Neural progenitor cell (in vitro differentiated cells): ENCODE measurements at regions not wholly inside any gene's neighbourhood (a gene's known extent, or its start where the extent isn't known, plus 50 kb on each side); places are given as distances from the start of the nearest gene placed in this dataset.

ENCODE experiments used
- DNase-seq: peaks from one replicate; pipeline ENCODE4 v3.0.0-alpha.2; 2016; ENCODE audit warnings: low spot score
- H2AFZ ChIP-seq: fragments of 200-600 bp; sonication (generic); replicated peaks from 2 replicates; pipeline ENCODE4 v1.6.1; 2016; ENCODE audit warnings: antibody characterized with exemption
- H3F3A ChIP-seq: fragments of 200-600 bp; sonication (generic); 2 replicates; pipeline ENCODE4 v1.6.1; 2016; ENCODE audit warnings: antibody characterized with exemption, low read depth
- H3K27ac ChIP-seq: fragments of 200-600 bp; sonication (generic); 2 replicates; pipeline ENCODE4 v1.5.1; 2016; ENCODE audit warnings: mild to moderate bottlenecking
- H3K27me3 ChIP-seq: fragments of 200-600 bp; sonication (generic); 2 replicates; pipeline ENCODE4 v1.6.1; 2016; ENCODE audit warnings: mild to moderate bottlenecking, moderate library complexity
- H3K36me3 ChIP-seq: fragments of 200-600 bp; sonication (generic); 2 replicates; pipeline ENCODE4 v1.5.1; 2016
- H3K4me1 ChIP-seq: fragments of 200-600 bp; sonication (generic); 2 replicates; pipeline ENCODE4 v1.6.1; 2016; ENCODE audit warnings: mixed run types
- H3K4me2 ChIP-seq: fragments of 200-600 bp; sonication (generic); 2 replicates; pipeline ENCODE4 v1.6.1; 2016
- H3K4me3 ChIP-seq: fragments of 200-600 bp; sonication (generic); 2 replicates; pipeline ENCODE4 v1.5.1; 2016
- H3K79me2 ChIP-seq: fragments of 200-600 bp; sonication (generic); 2 replicates; pipeline ENCODE4 v1.6.1; 2016; ENCODE audit warnings: low read depth
- H3K9ac ChIP-seq: fragments of 200-600 bp; sonication (generic); 2 replicates; pipeline ENCODE4 v1.6.1; 2016
- H3K9me3 ChIP-seq: fragments of 200-600 bp; sonication (generic); 2 replicates; pipeline ENCODE4 v1.5.1; 2016; ENCODE audit warnings: low read depth
- H4K20me1 ChIP-seq: fragments of 200-600 bp; sonication (generic); 2 replicates; pipeline ENCODE4 v1.6.1; 2016; ENCODE audit warnings: low read depth
- H3K27ac Mint-ChIP-seq: 3 replicates; pipeline ENCODE4 v1.8.0; 2021; ENCODE audit warnings: mixed read lengths
- H3K27me3 Mint-ChIP-seq: 2 replicates; pipeline ENCODE4 v1.8.0; 2022; ENCODE audit warnings: low read depth, mild to moderate bottlenecking, inconsistent platforms, moderate library complexity, mixed read lengths; ENCODE audit not compliant: insufficient read depth
- H3K36me3 Mint-ChIP-seq: 3 replicates; pipeline ENCODE4 v1.8.0; 2021; ENCODE audit warnings: mixed read lengths
- H3K4me1 Mint-ChIP-seq: 3 replicates; pipeline ENCODE4 v1.8.0; 2021; ENCODE audit warnings: mixed read lengths
- H3K4me3 Mint-ChIP-seq: 3 replicates; pipeline ENCODE4 v1.8.0; 2021; ENCODE audit warnings: mild to moderate bottlenecking, moderate library complexity, mixed read lengths
- H3K9me3 Mint-ChIP-seq: 3 replicates; pipeline ENCODE4 v1.8.0; 2020; ENCODE audit warnings: mixed read lengths
- EZH2 ChIP-seq: fragments of 200-600 bp; sonication (generic); IDR thresholded peaks from 2 replicates; pipeline ENCODE4 v1.6.1; 2017; ENCODE audit warnings: antibody characterized with exemption, mild to moderate bottlenecking, moderate library complexity
- EZH2phosphoT487 ChIP-seq: fragments of 200-600 bp; sonication (generic); IDR thresholded peaks from 2 replicates; pipeline ENCODE4 v1.6.1; 2017; ENCODE audit warnings: antibody characterized with exemption
- TF ChIP-seq, protein P1 (sequence below): fragments of 200-600 bp; sonication (generic); IDR thresholded peaks from 2 replicates; pipeline ENCODE4 v1.5.1; 2017; ENCODE audit warnings: antibody characterized with exemption, mild to moderate bottlenecking

DNA sequence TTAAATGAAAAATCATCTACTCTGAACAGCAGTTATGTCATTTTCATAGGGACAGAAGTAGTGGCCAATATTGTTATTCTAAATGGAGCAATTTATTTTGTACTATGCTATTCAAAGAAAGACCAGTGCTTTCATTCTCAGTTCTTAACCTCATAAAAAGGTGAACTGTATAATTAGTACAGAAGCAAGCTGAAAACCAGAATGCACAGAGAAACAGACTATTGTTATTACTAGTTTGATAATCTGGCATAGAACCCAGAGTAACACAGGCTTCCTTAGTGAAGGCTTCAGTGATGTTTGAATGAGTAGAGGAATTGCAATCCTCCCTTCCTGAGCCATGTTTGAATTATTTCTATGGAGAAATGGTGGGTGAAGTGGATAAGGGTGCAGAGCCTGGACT, 131.6 kb upstream of the LRRC7 start:
- H3K36me3 ChIP-seq: no peaks in the 10 kb centered on the region
- no peak overlapping the region for H3K4me2 ChIP-seq
- no peak for TF ChIP-seq EZH2
- TF ChIP-seq EZH2phosphoT487: no peak
- TF ChIP-seq, protein P1, sequence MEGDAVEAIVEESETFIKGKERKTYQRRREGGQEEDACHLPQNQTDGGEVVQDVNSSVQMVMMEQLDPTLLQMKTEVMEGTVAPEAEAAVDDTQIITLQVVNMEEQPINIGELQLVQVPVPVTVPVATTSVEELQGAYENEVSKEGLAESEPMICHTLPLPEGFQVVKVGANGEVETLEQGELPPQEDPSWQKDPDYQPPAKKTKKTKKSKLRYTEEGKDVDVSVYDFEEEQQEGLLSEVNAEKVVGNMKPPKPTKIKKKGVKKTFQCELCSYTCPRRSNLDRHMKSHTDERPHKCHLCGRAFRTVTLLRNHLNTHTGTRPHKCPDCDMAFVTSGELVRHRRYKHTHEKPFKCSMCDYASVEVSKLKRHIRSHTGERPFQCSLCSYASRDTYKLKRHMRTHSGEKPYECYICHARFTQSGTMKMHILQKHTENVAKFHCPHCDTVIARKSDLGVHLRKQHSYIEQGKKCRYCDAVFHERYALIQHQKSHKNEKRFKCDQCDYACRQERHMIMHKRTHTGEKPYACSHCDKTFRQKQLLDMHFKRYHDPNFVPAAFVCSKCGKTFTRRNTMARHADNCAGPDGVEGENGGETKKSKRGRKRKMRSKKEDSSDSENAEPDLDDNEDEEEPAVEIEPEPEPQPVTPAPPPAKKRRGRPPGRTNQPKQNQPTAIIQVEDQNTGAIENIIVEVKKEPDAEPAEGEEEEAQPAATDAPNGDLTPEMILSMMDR: no peak
- H3K36me3 Mint-ChIP-seq: no peaks in the 10 kb centered on the region
- no peak overlapping the region for H3K27ac Mint-ChIP-seq
- H3K79me2 ChIP-seq: no peaks in the 10 kb centered on the region
- no peak overlapping the region for H3K27ac ChIP-seq
- H3K27me3 ChIP-seq: no peaks in the 10 kb centered on the region
- no peak overlapping the region for H3K9ac ChIP-seq
- no peaks in the 10 kb centered on the region for H3K9me3 ChIP-seq
- H3K4me1 Mint-ChIP-seq: no peaks in the 10 kb centered on the region
- no peaks in the 10 kb centered on the region for H3K27me3 Mint-ChIP-seq
- no peak overlapping the region for H3K4me3 ChIP-seq
- no peak overlapping the region for H2AFZ ChIP-seq
- no peaks in the 10 kb centered on the region for H3K9me3 Mint-ChIP-seq
- no peak for DNase-seq
- no peaks in the 10 kb centered on the region for H3F3A ChIP-seq
- no peaks in the 10 kb centered on the region for H3K4me1 ChIP-seq
- no peaks in the 10 kb centered on the region for H4K20me1 ChIP-seq
- no peak overlapping the region for H3K4me3 Mint-ChIP-seq

DNA sequence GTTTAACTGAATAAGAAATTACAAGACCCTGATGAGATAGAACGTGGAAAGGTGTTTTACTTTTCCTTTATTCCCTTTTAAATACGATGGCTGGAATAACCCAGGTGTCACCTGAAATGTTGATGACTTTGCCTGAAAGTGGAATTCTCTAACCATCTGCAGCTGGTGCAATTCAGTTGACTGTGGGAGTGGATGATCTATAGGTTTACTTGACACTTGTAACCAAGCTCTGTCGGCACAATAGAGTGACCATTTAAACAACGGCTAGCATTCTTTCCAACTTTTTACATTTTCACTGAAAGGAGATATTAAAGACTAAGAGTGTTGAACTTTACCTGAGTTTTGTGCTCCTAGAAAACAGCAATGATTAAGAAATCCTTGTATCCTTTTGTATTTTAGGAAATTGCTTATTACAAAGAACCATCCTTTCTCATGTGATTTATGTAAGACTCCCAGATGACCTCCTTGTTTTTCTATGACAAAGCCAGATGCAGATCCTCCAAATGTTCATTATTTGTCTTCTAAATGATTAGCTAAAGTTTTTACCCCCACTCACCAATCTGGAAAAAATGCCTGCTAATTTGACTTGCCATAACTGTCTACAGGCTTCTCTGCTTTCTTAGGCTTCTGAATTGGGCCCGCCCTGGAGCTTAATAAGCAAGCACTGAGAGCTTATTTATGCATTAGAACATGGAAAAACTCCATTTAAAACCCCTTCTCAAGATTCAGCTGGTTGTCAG, 129.5 kb upstream of the LRRC7 start:
- H3K27ac ChIP-seq: no peak overlapping the region
- H3K27me3 Mint-ChIP-seq: no peaks in the 10 kb centered on the region
- H3K36me3 ChIP-seq: no peaks in the 10 kb centered on the region
- H3K9me3 ChIP-seq: no peaks in the 10 kb centered on the region
- no peak for DNase-seq
- H4K20me1 ChIP-seq: no peaks in the 10 kb centered on the region
- H3K9ac ChIP-seq: no peak overlapping the region
- no peak overlapping the region for H2AFZ ChIP-seq
- TF ChIP-seq, protein P1: no peak
- TF ChIP-seq EZH2 (no peak), EZH2phosphoT487 (no peak)
- no peaks in the 10 kb centered on the region for H3K4me1 Mint-ChIP-seq
- H3K4me2 ChIP-seq: no peak overlapping the region
- no peaks in the 10 kb centered on the region for H3K27me3 ChIP-seq
- H3K4me1 ChIP-seq: no peaks in the 10 kb centered on the region
- no peaks in the 10 kb centered on the region for H3K79me2 ChIP-seq
- no peaks in the 10 kb centered on the region for H3F3A ChIP-seq
- H3K36me3 Mint-ChIP-seq: no peaks in the 10 kb centered on the region
- no peak overlapping the region for H3K27ac Mint-ChIP-seq
- no peak overlapping the region for H3K4me3 Mint-ChIP-seq
- H3K9me3 Mint-ChIP-seq: no peaks in the 10 kb centered on the region
- H3K4me3 ChIP-seq: no peak overlapping the region

DNA sequence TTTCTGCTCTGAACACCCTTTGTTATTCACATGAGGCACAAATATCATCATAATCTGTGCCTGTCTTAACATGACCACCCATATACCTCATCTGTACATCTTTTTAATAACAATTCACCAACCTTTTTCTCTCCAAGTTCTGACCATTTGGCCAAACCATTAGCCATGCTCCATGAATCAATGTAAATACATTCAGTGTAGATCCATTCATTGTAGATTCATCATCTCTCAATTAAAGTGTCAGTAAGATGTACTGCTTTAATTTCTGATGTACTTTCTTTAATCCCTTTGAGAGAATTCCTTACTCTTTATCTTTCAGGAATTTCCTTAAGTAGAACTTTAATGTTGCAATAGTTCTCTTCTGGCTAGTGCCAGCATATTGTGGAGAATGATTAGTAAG, 126.2 kb upstream of the LRRC7 start:
- no peaks in the 10 kb centered on the region for H3K4me1 Mint-ChIP-seq
- Histone ChIP-seq H3K9ac (no peak overlapping the region), H3K4me1 (peaks cover 3% of the 10 kb centered on the region), H2AFZ (no peak overlapping the region), H3F3A (no peaks in the 10 kb centered on the region), H3K4me3 (no peak overlapping the region), H3K27ac (no peak overlapping the region), H3K79me2 (no peaks in the 10 kb centered on the region), H4K20me1 (no peaks in the 10 kb centered on the region), H3K27me3 (no peaks in the 10 kb centered on the region), H3K9me3 (no peaks in the 10 kb centered on the region), H3K36me3 (no peaks in the 10 kb centered on the region), H3K4me2 (no peak overlapping the region)
- peaks cover 2% of the 10 kb centered on the region for H3K9me3 Mint-ChIP-seq
- DNase-seq: no peak
- no peaks in the 10 kb centered on the region for H3K36me3 Mint-ChIP-seq
- no peak overlapping the region for H3K4me3 Mint-ChIP-seq
- no peak overlapping the region for H3K27ac Mint-ChIP-seq
- TF ChIP-seq EZH2phosphoT487 (no peak), EZH2 (no peak)
- H3K27me3 Mint-ChIP-seq: no peaks in the 10 kb centered on the region

DNA sequence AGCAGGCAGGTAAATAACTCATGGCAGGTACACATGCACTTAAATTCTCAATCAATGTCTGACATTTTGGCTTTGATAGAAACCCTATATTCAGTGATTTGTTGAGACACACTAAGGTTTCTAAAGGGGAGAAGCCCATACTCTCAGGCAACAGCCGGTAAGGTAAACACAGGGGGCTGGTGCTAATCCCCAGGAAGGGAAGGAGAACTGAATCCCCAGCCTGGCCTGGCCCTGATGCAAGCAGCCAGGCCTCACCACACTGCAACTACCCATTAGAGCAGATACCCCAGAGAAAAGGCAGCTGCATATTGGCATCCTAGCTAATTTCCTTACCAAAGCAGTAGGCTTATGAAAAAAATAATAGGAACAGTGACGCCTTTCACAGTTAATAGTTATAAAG, 116.5 kb upstream of the LRRC7 start:
- no peaks in the 10 kb centered on the region for H4K20me1 ChIP-seq
- no peaks in the 10 kb centered on the region for H3K27me3 ChIP-seq
- Mint-ChIP-seq H3K27me3 (no peaks in the 10 kb centered on the region), H3K9me3 (peaks cover 4% of the 10 kb centered on the region), H3K4me1 (no peaks in the 10 kb centered on the region), H3K4me3 (no peak overlapping the region), H3K27ac (no peak overlapping the region), H3K36me3 (no peaks in the 10 kb centered on the region)
- H2AFZ ChIP-seq: no peak overlapping the region
- no peaks in the 10 kb centered on the region for H3K36me3 ChIP-seq
- no peak overlapping the region for H3K4me3 ChIP-seq
- H3K9me3 ChIP-seq: no peaks in the 10 kb centered on the region
- TF ChIP-seq, protein P1: no peak
- TF ChIP-seq EZH2phosphoT487 (no peak), EZH2 (no peak)
- H3F3A ChIP-seq: no peaks in the 10 kb centered on the region
- H3K79me2 ChIP-seq: no peaks in the 10 kb centered on the region
- peak; percentile 40 for DNase-seq
- H3K27ac ChIP-seq: no peak overlapping the region
- no peaks in the 10 kb centered on the region for H3K4me1 ChIP-seq
- H3K9ac ChIP-seq: no peak overlapping the region
- no peak overlapping the region for H3K4me2 ChIP-seq
